ENCODE measurements at regions not wholly inside any gene's neighbourhood (a gene's known extent, or its start where the extent isn't known, plus 50 kb on each side); places are given as distances from the start of the nearest gene placed in this dataset.
"Not testable (repeated sequence)": the region's sequence is repeated elsewhere in the genome, so short reads cannot be mapped to it uniquely, and the experiment has no call there.

GRCh38 chr7:131041012-131041695 is 286.5 kb upstream of the MKLN1 start:
- not testable (repeated sequence) for H3K27ac ChIP-seq (ENCODE audit: low read depth, low read length); H3K36me3 ChIP-seq (ENCODE audit: control insufficient read depth, insufficient read depth, low read length); H3K9me3 ChIP-seq (ENCODE audit: control insufficient read depth, insufficient read depth, low read length); H3K27me3 ChIP-seq (ENCODE audit: control insufficient read depth, insufficient read depth, low read length); DNase-seq (ENCODE audit: low read depth in 4 of 6, low spot score in 6 of 6); H3K4me1 ChIP-seq (ENCODE audit: control insufficient read depth, insufficient read depth, low read length); H3K4me3 ChIP-seq (ENCODE audit: low read depth, low read length)
- 97% methylated on average over 5 of the region's 17 CpGs for WGBS (ENCODE audit: insufficient coverage)

GRCh38 chr7:131042269-131043160 is 285.2 kb upstream of the MKLN1 start:
- Histone ChIP-seq H3K4me3 (ENCODE audit: low read depth, low read length) (no peak overlapping the region), H3K27me3 (ENCODE audit: control insufficient read depth, insufficient read depth, low read length) (no peaks in the 10 kb centered on the region), H3K4me1 (ENCODE audit: control insufficient read depth, insufficient read depth, low read length) (no peaks in the 10 kb centered on the region), H3K27ac (ENCODE audit: low read depth, low read length) (no peak overlapping the region), H3K9me3 (ENCODE audit: control insufficient read depth, insufficient read depth, low read length) (no peaks in the 10 kb centered on the region), H3K36me3 (ENCODE audit: control insufficient read depth, insufficient read depth, low read length) (no peaks in the 10 kb centered on the region)
- DNase-seq (ENCODE audit: low read depth in 4 of 6, low spot score in 6 of 6): no peak
- WGBS (ENCODE audit: insufficient coverage): 61% methylated on average over 6 of the region's 7 CpGs

GRCh38 chr7:131045526-131045925 is 282.1 kb upstream of the MKLN1 start:
- DNase-seq (ENCODE audit: low read depth in 4 of 6, low spot score in 6 of 6): no peak
- H3K27me3 ChIP-seq (ENCODE audit: control insufficient read depth, insufficient read depth, low read length): no peaks in the 10 kb centered on the region
- no peaks in the 10 kb centered on the region for H3K9me3 ChIP-seq (ENCODE audit: control insufficient read depth, insufficient read depth, low read length)
- no peaks in the 10 kb centered on the region for H3K36me3 ChIP-seq (ENCODE audit: control insufficient read depth, insufficient read depth, low read length)
- 63% methylated on average over 1 of the region's 1 CpG for WGBS (ENCODE audit: insufficient coverage)
- H3K4me1 ChIP-seq (ENCODE audit: control insufficient read depth, insufficient read depth, low read length): no peaks in the 10 kb centered on the region
- H3K27ac ChIP-seq (ENCODE audit: low read depth, low read length): no peak overlapping the region
- H3K4me3 ChIP-seq (ENCODE audit: low read depth, low read length): no peak overlapping the region

- no peak for DNase-seq (ENCODE audit: low read depth in 4 of 6, low spot score in 6 of 6)
- no peaks in the 10 kb centered on the region for H3K4me1 ChIP-seq (ENCODE audit: control insufficient read depth, insufficient read depth, low read length)
- H3K27ac ChIP-seq (ENCODE audit: low read depth, low read length): no peak overlapping the region
- no peak overlapping the region for H3K4me3 ChIP-seq (ENCODE audit: low read depth, low read length)
- H3K36me3 ChIP-seq (ENCODE audit: control insufficient read depth, insufficient read depth, low read length): no peaks in the 10 kb centered on the region
- WGBS (ENCODE audit: insufficient coverage): 100% methylated on average over 1 of the region's 1 CpG
- H3K9me3 ChIP-seq (ENCODE audit: control insufficient read depth, insufficient read depth, low read length): no peaks in the 10 kb centered on the region
- H3K27me3 ChIP-seq (ENCODE audit: control insufficient read depth, insufficient read depth, low read length): no peaks in the 10 kb centered on the region
These were observed 281.4 kb upstream of the MKLN1 start for GRCh38 chr7:131046246-131046645.

- no CpG with 5 or more reads among the region's 2 CpGs for WGBS (ENCODE audit: insufficient coverage)
- no peaks in the 10 kb centered on the region for H3K36me3 ChIP-seq (ENCODE audit: control insufficient read depth, insufficient read depth, low read length)
- DNase-seq (ENCODE audit: low read depth in 4 of 6, low spot score in 6 of 6): no peak
- H3K27ac ChIP-seq (ENCODE audit: low read depth, low read length): no peak overlapping the region
- no peaks in the 10 kb centered on the region for H3K4me1 ChIP-seq (ENCODE audit: control insufficient read depth, insufficient read depth, low read length)
- no peaks in the 10 kb centered on the region for H3K9me3 ChIP-seq (ENCODE audit: control insufficient read depth, insufficient read depth, low read length)
- no peak overlapping the region for H3K4me3 ChIP-seq (ENCODE audit: low read depth, low read length)
- H3K27me3 ChIP-seq (ENCODE audit: control insufficient read depth, insufficient read depth, low read length): no peaks in the 10 kb centered on the region
These were observed 279.9 kb upstream of the MKLN1 start for GRCh38 chr7:131047651-131048304.

GRCh38 chr7:131051304-131051703 is 276.4 kb upstream of the MKLN1 start:
- no peak for DNase-seq (ENCODE audit: low read depth in 4 of 6, low spot score in 6 of 6)
- H3K4me3 ChIP-seq (ENCODE audit: low read depth, low read length): no peak overlapping the region
- no peak overlapping the region for H3K27ac ChIP-seq (ENCODE audit: low read depth, low read length)
- no peaks in the 10 kb centered on the region for H3K27me3 ChIP-seq (ENCODE audit: control insufficient read depth, insufficient read depth, low read length)
- H3K36me3 ChIP-seq (ENCODE audit: control insufficient read depth, insufficient read depth, low read length): no peaks in the 10 kb centered on the region
- H3K9me3 ChIP-seq (ENCODE audit: control insufficient read depth, insufficient read depth, low read length): no peaks in the 10 kb centered on the region
- WGBS (ENCODE audit: insufficient coverage): 100% methylated on average over 1 of the region's 2 CpGs
- H3K4me1 ChIP-seq (ENCODE audit: control insufficient read depth, insufficient read depth, low read length): no peaks in the 10 kb centered on the region

- WGBS (ENCODE audit: insufficient coverage): 100% methylated on average over 1 of the region's 4 CpGs
- Histone ChIP-seq H3K4me1 (ENCODE audit: control insufficient read depth, insufficient read depth, low read length) (no peaks in the 10 kb centered on the region), H3K36me3 (ENCODE audit: control insufficient read depth, insufficient read depth, low read length) (no peaks in the 10 kb centered on the region), H3K27me3 (ENCODE audit: control insufficient read depth, insufficient read depth, low read length) (no peaks in the 10 kb centered on the region), H3K9me3 (ENCODE audit: control insufficient read depth, insufficient read depth, low read length) (no peaks in the 10 kb centered on the region), H3K27ac (ENCODE audit: low read depth, low read length) (no peak overlapping the region), H3K4me3 (ENCODE audit: low read depth, low read length) (no peak overlapping the region)
- DNase-seq (ENCODE audit: low read depth in 4 of 6, low spot score in 6 of 6): no peak
These were observed 275.3 kb upstream of the MKLN1 start for GRCh38 chr7:131052285-131052904.

- no peak for DNase-seq (ENCODE audit: low read depth in 4 of 6, low spot score in 6 of 6)
- H3K4me3 ChIP-seq (ENCODE audit: low read depth, low read length): no peak overlapping the region
- H3K4me1 ChIP-seq (ENCODE audit: control insufficient read depth, insufficient read depth, low read length): no peaks in the 10 kb centered on the region
- 95% methylated on average over 1 of the region's 2 CpGs for WGBS (ENCODE audit: insufficient coverage)
- H3K36me3 ChIP-seq (ENCODE audit: control insufficient read depth, insufficient read depth, low read length): peaks cover 3% of the 10 kb centered on the region
- no peaks in the 10 kb centered on the region for H3K27me3 ChIP-seq (ENCODE audit: control insufficient read depth, insufficient read depth, low read length)
- no peaks in the 10 kb centered on the region for H3K9me3 ChIP-seq (ENCODE audit: control insufficient read depth, insufficient read depth, low read length)
- H3K27ac ChIP-seq (ENCODE audit: low read depth, low read length): no peak overlapping the region
These were observed 271.7 kb upstream of the MKLN1 start for GRCh38 chr7:131056007-131056406.

- WGBS (ENCODE audit: insufficient coverage): 54% methylated on average over 4 of the region's 6 CpGs
- H3K9me3 ChIP-seq (ENCODE audit: control insufficient read depth, insufficient read depth, low read length): no peaks in the 10 kb centered on the region
- H3K36me3 ChIP-seq (ENCODE audit: control insufficient read depth, insufficient read depth, low read length): peaks cover 3% of the 10 kb centered on the region
- H3K27ac ChIP-seq (ENCODE audit: low read depth, low read length): peak overlapping the region; percentile 47
- no peaks in the 10 kb centered on the region for H3K27me3 ChIP-seq (ENCODE audit: control insufficient read depth, insufficient read depth, low read length)
- H3K4me1 ChIP-seq (ENCODE audit: control insufficient read depth, insufficient read depth, low read length): no peaks in the 10 kb centered on the region
- H3K4me3 ChIP-seq (ENCODE audit: low read depth, low read length): no peak overlapping the region
- peak in 1 of 6 donors; percentile 52 for DNase-seq (ENCODE audit: low read depth in 4 of 6, low spot score in 6 of 6)
These were observed 270.5 kb upstream of the MKLN1 start for GRCh38 chr7:131057015-131057793.

Measured in spinal cord (tissue), 9 donors.